HCEC 1CT (cell line): ENCODE measurements at regions not wholly inside any gene's neighbourhood (a gene's known extent, or its start where the extent isn't known, plus 50 kb on each side); places are given as distances from the start of the nearest gene placed in this dataset.

Experiments used
- DNase-seq: peaks from one replicate; pipeline ENCODE4 v3.0.0-alpha.2; 2017

- peak; percentile 34 for DNase-seq
Measured at GRCh38 chr14:80446356-80446755, 235.1 kb upstream of the DIO2 start.

- DNase-seq: no peak
Measured at GRCh38 chr14:80445605-80446004, 234.3 kb upstream of the DIO2 start.

GRCh38 chr14:80434574-80435321 lies 223.4 kb upstream of the DIO2 start:
- DNase-seq: no peak

GRCh38 chr14:80433811-80434210 lies 222.5 kb upstream of the DIO2 start:
- DNase-seq: no peak

GRCh38 chr14:80428671-80429070 lies 217.4 kb upstream of the DIO2 start:
- no peak for DNase-seq

- DNase-seq: no peak
Measured at GRCh38 chr14:80428171-80428570, 216.9 kb upstream of the DIO2 start.

GRCh38 chr14:80427101-80427500 lies 215.8 kb upstream of the DIO2 start:
- DNase-seq: peak; percentile 5

GRCh38 chr14:80426683-80427082 lies 215.4 kb upstream of the DIO2 start:
- peak; percentile 61 for DNase-seq

- DNase-seq: peak; percentile 95
Measured at GRCh38 chr14:80425686-80426085, 214.4 kb upstream of the DIO2 start.

GRCh38 chr14:80419769-80420168 lies 208.5 kb upstream of the DIO2 start:
- DNase-seq: no peak

- DNase-seq: no peak
Measured at GRCh38 chr14:80419345-80419744, 208.0 kb upstream of the DIO2 start.

GRCh38 chr14:80415636-80416035 lies 204.3 kb upstream of the DIO2 start:
- DNase-seq: no peak

- DNase-seq: no peak
Measured at GRCh38 chr14:80414080-80414479, 202.8 kb upstream of the DIO2 start.

- DNase-seq: no peak
Measured at GRCh38 chr14:80404413-80404812, 193.1 kb upstream of the DIO2 start.

- no peak for DNase-seq
Measured at GRCh38 chr14:80403036-80403435, 191.7 kb upstream of the DIO2 start.

GRCh38 chr14:80395031-80395430 lies 183.7 kb upstream of the DIO2 start:
- DNase-seq: no peak

GRCh38 chr14:80393766-80394165 lies 182.5 kb upstream of the DIO2 start:
- DNase-seq: no peak

- peak; percentile 33 for DNase-seq
Measured at GRCh38 chr14:80390906-80391305, 179.6 kb upstream of the DIO2 start.

- DNase-seq: peak; percentile 87
Measured at GRCh38 chr14:80388980-80389711, 177.8 kb upstream of the DIO2 start.

GRCh38 chr14:80387563-80387981 lies 176.3 kb upstream of the DIO2 start:
- DNase-seq: no peak

- DNase-seq: no peak
Measured at GRCh38 chr14:80385336-80385735, 174.0 kb upstream of the DIO2 start.

- no peak for DNase-seq
Measured at GRCh38 chr14:80383223-80383622, 171.9 kb upstream of the DIO2 start.

- no peak for DNase-seq
Measured at GRCh38 chr14:80381807-80382363, 170.6 kb upstream of the DIO2 start.

GRCh38 chr14:80379035-80379434 lies 167.7 kb upstream of the DIO2 start:
- no peak for DNase-seq
